ENCODE measurements at regions not wholly inside any gene's neighbourhood (a gene's known extent, or its start where the extent isn't known, plus 50 kb on each side); places are given as distances from the start of the nearest gene placed in this dataset.

GRCh38 chr16:73735954-73736353, 560.7 kb upstream of the PSMD7 start (continued):
- TF ChIP-seq PAX5 (IDR thresholded peaks at IDR 0.05; ENCODE audit: borderline replicate concordance, low read depth, low read length): no peak
- no peak for TF ChIP-seq NRF1 (conservative IDR thresholded peaks at IDR 0.05; ENCODE audit: low read depth, low read length)
- no peak for TF ChIP-seq PAX8 (IDR thresholded peaks at IDR 0.05)

GRCh38 chr16:73735018-73735417, 561.6 kb upstream of the PSMD7 start:
- BruUV-seq (replicated peaks): no TSS peak
- intact Hi-C loops (cut with micrococcal nuclease; ENCODE audit: unreplicated experiment): no loop called here
- H3K4me2 ChIP-seq (ENCODE audit: control insufficient read depth, insufficient read depth): no peak overlapping the region
- H3K27me3 ChIP-seq (replicated peaks in 1 of 2; ENCODE audit: control insufficient read depth in 2 of 2, insufficient read depth in 2 of 2, low read length in 1 of 2): no peaks in the 10 kb centered on the region
- ChIA-PET SMC1A (ENCODE audit: uncharacterized antibody, unreplicated experiment) (no interaction called here), RAD21 (ENCODE audit: unreplicated experiment) (interaction anchor here (0.6 to 1.3 kb wide), 2 partner anchors 32 to 81 kb away, joined by 3 read pairs; no protein-coding TSS in a partner anchor), CTCF (no interaction called here), POLR2A (no interaction called here)
- no peak overlapping the region for H3K4me3 ChIP-seq
- no peaks in the 10 kb centered on the region for H3K4me1 ChIP-seq (ENCODE audit: control insufficient read depth, insufficient read depth, low read length)
- no peaks in the 10 kb centered on the region for H3K36me3 ChIP-seq (ENCODE audit: control insufficient read depth in 2 of 2, insufficient read depth in 2 of 2, low read length in 1 of 2)
- peak; percentile 11 for DNase-seq (ENCODE audit: low read depth, low spot score)
- TF ChIP-seq SRF (IDR thresholded peaks at IDR 0.05; ENCODE audit: low read depth in 2 of 2, low read length in 2 of 2) (no peak), SREBF1 (IDR thresholded peaks at IDR 0.05; ENCODE audit: low read length) (no peak), JUNB (IDR thresholded peaks at IDR 0.05) (peak; percentile 39; the same call in 1 of the 2 replicates), ASH2L (IDR thresholded peaks at IDR 0.05; ENCODE audit: borderline replicate concordance, low read depth) (no peak), HSF1 (IDR thresholded peaks at IDR 0.05; ENCODE audit: low read depth, low read length) (no peak), NKRF (conservative IDR thresholded peaks at IDR 0.05) (no peak), ATF7 (IDR thresholded peaks at IDR 0.05; ENCODE audit: low read depth) (0 out of 2 replicates have a peak, but pooled peaks have one; percentile 14)
- no peak overlapping the region for H3K27ac ChIP-seq (ENCODE audit: control insufficient read depth, insufficient read depth)
- in situ Hi-C loops (cut with MboI): no loop called here
- 0% methylated on average over 3 of the region's 3 CpGs for WGBS (ENCODE audit: insufficient coverage, insufficient replicate concordance, low lambda C conversion rate, missing lambda C conversion rate)
- H3K9me3 ChIP-seq (replicated peaks; ENCODE audit: control insufficient read depth, insufficient read depth, low read length): no peaks in the 10 kb centered on the region; the same call in 2 of the 3 replicates
- no peak for FAIRE-seq
- H3K9ac ChIP-seq (ENCODE audit: control insufficient read depth, insufficient read depth, low read length): no peak overlapping the region
- H4K20me1 ChIP-seq (ENCODE audit: control insufficient read depth, insufficient read depth): no peaks in the 10 kb centered on the region; the same call in 1 of the 2 replicates
- H3K79me2 ChIP-seq (ENCODE audit: control insufficient read depth, insufficient read depth, low read length): no peaks in the 10 kb centered on the region
- ATAC-seq: peak; percentile 86
- no peak overlapping the region for H2AFZ ChIP-seq (ENCODE audit: control insufficient read depth, low read depth, low read length)
